Lung (tissue), 11 donors: ENCODE measurements at regions not wholly inside any gene's neighbourhood (a gene's known extent, or its start where the extent isn't known, plus 50 kb on each side); places are given as distances from the start of the nearest gene placed in this dataset.
"Not testable (repeated sequence)": the region's sequence is repeated elsewhere in the genome, so short reads cannot be mapped to it uniquely, and the experiment has no call there.

Experiments used
- ATAC-seq: fragments of 200-7000 bp; cut with Tn5 transposase; one replicate; pipeline ENCODE4 v1.9.1; 2020; ENCODE audit warnings: moderate number of reproducible peaks; ENCODE audit not compliant: insufficient read depth, low FRiP score
- DNase-seq, 3 donors: peaks; one replicate each; pipeline ENCODE4 v3.0.0-alpha.2; 2013 to 2017
- H3K27ac ChIP-seq, 2 donors: one replicate each; pipeline ENCODE4 v1.5.1; 2013; ENCODE audit warnings: mild to moderate bottlenecking in 2 of 2, moderate library complexity in 2 of 2, control low read depth in 1 of 2, inconsistent platforms in 1 of 2, low read depth in 1 of 2, low read length in 1 of 2
- H3K27me3 ChIP-seq, 3 donors: one replicate each; pipeline ENCODE4 v1.5.1; 2013; ENCODE audit warnings: low read length in 2 of 3; ENCODE audit not compliant: control insufficient read depth in 3 of 3, insufficient read depth in 3 of 3
- H3K36me3 ChIP-seq, 4 donors: one replicate each; pipeline ENCODE4 v1.5.1; 2013; ENCODE audit warnings: low read length in 4 of 4, mild to moderate bottlenecking in 1 of 4, moderate library complexity in 1 of 4; ENCODE audit not compliant: control insufficient read depth in 4 of 4, insufficient read depth in 4 of 4
- H3K4me1 ChIP-seq, 5 donors: one replicate each; pipeline ENCODE4 v1.5.1; 2013; ENCODE audit warnings: low read length in 5 of 5, mild to moderate bottlenecking in 2 of 5, moderate library complexity in 1 of 5; ENCODE audit not compliant: control insufficient read depth in 5 of 5, insufficient read depth in 5 of 5
- H3K4me3 ChIP-seq: one replicate; pipeline ENCODE4 v1.5.1; 2013; ENCODE audit warnings: mild to moderate bottlenecking, control low read depth, moderate library complexity
- H3K9ac ChIP-seq, 2 donors: one replicate each; pipeline ENCODE4 v1.5.1; 2013; ENCODE audit warnings: low read length in 2 of 2, control low read depth in 1 of 2; ENCODE audit not compliant: insufficient read depth in 1 of 2
- H3K9me3 ChIP-seq, 4 donors: one replicate each; pipeline ENCODE4 v1.5.1; 2013; ENCODE audit warnings: low read length in 3 of 4, mild to moderate bottlenecking in 1 of 4, moderate library complexity in 1 of 4; ENCODE audit not compliant: control insufficient read depth in 4 of 4, insufficient read depth in 3 of 4
- WGBS, 2 donors: extraction: QIAGEN DNeasy Blood & Tissue Kit; methylation state at CpG; one replicate each; pipeline ENCODE4 v1.1.7; 2013; 5-methylcytosine and 5-hydroxymethylcytosine counted together
- TF ChIP-seq, protein P1 (sequence below): IDR thresholded peaks from 2 replicates; pipeline ENCODE4 v1.5.1; 2012; ENCODE audit warnings: mild to moderate bottlenecking; ENCODE audit errors: control extremely low read depth, extremely low read depth
- donor health status: control.
- donor health status: control.
- donor health status: Bipolar disorder and iron deficiency.
- donor health status: healthy.
- donor health status: DM: yes; HTN: yes; CAD: no.

DNA sequence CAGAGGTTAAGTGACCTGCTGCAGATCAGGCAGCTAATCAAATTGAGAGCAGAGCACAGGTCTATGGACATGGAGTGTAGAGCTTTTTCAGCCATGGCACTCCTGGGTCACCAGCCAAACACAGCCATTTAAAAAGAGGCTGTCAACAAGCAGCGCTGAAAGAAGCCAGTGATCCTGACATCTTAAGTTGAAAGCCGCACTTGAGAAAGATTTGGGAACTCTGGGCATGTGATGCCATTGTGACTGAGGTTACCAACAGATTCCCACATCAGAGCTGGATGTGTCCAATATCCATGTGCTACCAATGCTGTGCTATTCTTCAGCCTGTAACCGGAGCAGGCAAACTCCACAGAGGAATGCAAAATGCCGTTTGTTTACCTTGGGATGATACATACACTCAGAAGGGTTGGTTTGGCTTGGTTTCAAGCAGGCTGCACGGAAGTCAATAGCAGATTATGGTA, 56.2 kb upstream of the ABLIM1 start:
- TF ChIP-seq, protein P1, sequence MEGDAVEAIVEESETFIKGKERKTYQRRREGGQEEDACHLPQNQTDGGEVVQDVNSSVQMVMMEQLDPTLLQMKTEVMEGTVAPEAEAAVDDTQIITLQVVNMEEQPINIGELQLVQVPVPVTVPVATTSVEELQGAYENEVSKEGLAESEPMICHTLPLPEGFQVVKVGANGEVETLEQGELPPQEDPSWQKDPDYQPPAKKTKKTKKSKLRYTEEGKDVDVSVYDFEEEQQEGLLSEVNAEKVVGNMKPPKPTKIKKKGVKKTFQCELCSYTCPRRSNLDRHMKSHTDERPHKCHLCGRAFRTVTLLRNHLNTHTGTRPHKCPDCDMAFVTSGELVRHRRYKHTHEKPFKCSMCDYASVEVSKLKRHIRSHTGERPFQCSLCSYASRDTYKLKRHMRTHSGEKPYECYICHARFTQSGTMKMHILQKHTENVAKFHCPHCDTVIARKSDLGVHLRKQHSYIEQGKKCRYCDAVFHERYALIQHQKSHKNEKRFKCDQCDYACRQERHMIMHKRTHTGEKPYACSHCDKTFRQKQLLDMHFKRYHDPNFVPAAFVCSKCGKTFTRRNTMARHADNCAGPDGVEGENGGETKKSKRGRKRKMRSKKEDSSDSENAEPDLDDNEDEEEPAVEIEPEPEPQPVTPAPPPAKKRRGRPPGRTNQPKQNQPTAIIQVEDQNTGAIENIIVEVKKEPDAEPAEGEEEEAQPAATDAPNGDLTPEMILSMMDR: no peak
- H3K27me3 ChIP-seq: no peaks in the 10 kb centered on the region
- ATAC-seq: peak; percentile 50
- 42 to 61% methylated on average over 5 of the region's 5 CpGs for WGBS, 2 donors
- H3K27ac ChIP-seq: peak overlapping the region in 1 of 2 donors; percentile 84
- H3K9ac ChIP-seq: no peak overlapping the region
- H3K36me3 ChIP-seq: no peaks in the 10 kb centered on the region
- peaks cover 8 to 42% (median 12%) of the 10 kb centered on the region in 5 donors for H3K4me1 ChIP-seq
- DNase-seq: peak; percentile 68 to 84 (median 72)
- H3K4me3 ChIP-seq: no peak overlapping the region
- no peaks in the 10 kb centered on the region for H3K9me3 ChIP-seq

DNA sequence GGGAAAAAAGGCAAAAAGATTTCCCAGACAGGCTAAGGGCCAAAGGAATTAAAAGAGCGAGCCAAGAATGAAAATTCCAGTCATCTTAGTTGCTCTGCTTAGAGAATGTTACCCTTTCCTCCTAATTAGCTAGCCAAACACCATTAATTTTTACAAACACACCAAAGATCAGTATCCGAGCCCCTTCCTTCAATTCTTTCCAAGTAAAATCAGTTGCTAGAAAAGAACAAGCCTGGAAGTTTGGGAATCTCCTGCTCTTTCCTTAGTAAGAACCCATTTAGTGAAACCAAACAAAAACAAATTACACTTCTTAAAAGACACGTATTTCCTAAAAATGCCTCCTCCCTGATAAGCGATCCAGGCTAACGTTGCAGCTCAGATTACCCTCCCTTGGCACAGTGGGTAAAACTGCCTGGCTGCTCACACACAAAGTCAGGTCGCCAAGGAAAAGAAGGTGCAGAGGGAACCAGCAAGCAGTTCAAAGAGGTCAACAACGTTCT, 57.1 kb upstream of the ABLIM1 start:
- Histone ChIP-seq H3K27ac (peak overlapping the region; percentile 47 to 84), H3K4me3 (no peak overlapping the region), H3K4me1 (peaks cover 8 to 42% (median 12%) of the 10 kb centered on the region in 5 donors), H3K27me3 (no peaks in the 10 kb centered on the region), H3K36me3 (no peaks in the 10 kb centered on the region), H3K9ac (peak overlapping the region in 1 of 2 donors; percentile 63), H3K9me3 (no peaks in the 10 kb centered on the region)
- TF ChIP-seq, protein P1: no peak
- ATAC-seq (no peak), DNase-seq (peak in 2 of 3 donors; percentile 70 to 73)
- WGBS, 2 donors: 44 to 62% methylated on average over 7 of the region's 7 CpGs

DNA sequence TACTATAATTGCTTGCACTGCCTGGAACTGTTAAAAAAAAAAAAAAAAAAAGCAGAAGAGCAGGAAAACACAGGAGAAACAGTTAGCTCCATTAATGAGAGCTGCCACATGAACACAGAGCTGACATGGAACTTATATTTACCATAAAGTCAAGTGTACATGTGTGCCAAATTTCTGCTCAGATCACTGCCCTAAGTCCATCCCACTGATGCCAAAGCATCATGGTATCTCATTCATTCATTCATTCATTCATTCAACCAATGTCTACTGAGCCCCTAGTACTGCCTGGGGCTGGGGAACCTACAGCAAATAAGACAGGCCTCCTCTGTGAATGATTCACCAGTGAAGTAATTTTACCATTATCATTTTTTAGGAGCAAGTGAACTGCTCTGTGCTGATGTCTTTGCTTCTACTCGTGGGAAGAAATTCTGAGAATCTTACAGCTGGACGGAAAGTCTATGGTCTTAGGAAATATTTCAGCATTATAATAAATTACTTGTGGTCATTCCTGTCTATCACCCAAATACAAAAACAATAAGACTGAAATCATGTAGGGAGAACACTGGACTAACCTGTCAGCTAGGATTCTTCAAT, 58.8 kb upstream of the ABLIM1 start:
- Histone ChIP-seq H3K27me3 (no peaks in the 10 kb centered on the region), H3K9ac (no peak overlapping the region), H3K36me3 (no peaks in the 10 kb centered on the region), H3K4me3 (no peak overlapping the region), H3K9me3 (no peaks in the 10 kb centered on the region), H3K4me1 (peaks cover 10 to 43% (median 12%) of the 10 kb centered on the region in 5 donors), H3K27ac (peak overlapping the region in 1 of 2 donors; percentile 93)
- DNase-seq (no peak), ATAC-seq (no peak)
- whole genome bisulfite sequencing, 2 donors: 87 to 89% methylated on average over 2 of the region's 2 CpGs
- TF ChIP-seq, protein P1: no peak

DNA sequence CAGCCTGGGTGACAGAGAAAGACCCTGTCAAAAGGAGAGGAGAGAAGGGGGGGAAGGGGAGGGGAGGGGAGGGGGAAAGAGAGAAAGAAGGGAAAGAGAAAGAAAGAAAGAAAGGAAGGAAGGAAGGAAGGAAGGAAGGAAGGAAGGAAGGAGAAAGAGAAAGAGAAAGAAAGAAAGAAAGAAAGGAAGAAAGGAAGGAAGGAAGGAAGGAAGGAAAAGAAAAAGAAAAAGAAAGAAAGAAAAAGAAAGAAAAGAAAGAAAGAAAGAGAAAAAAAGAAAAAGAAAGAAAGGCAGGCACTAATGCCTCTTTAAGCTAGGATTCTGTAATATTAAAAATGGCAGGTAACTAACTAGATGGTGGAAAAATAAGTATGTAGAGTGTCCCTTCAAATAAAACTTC, 59.8 kb upstream of the ABLIM1 start:
- H3K36me3 ChIP-seq, H3K9ac ChIP-seq, H3K27me3 ChIP-seq, H3K9me3 ChIP-seq, ATAC-seq, H3K4me3 ChIP-seq, DNase-seq: not testable (repeated sequence)
- peak overlapping the region in 1 of 2 donors; percentile 78 for H3K27ac ChIP-seq
- peaks cover 9 to 40% (median 12%) of the 10 kb centered on the region in 5 donors for H3K4me1 ChIP-seq
